ENCODE measurements at regions not wholly inside any gene's neighbourhood (a gene's known extent, or its start where the extent isn't known, plus 50 kb on each side); places are given as distances from the start of the nearest gene placed in this dataset.
"Not testable (repeated sequence)": the region's sequence is repeated elsewhere in the genome, so short reads cannot be mapped to it uniquely, and the experiment has no call there.

DNA sequence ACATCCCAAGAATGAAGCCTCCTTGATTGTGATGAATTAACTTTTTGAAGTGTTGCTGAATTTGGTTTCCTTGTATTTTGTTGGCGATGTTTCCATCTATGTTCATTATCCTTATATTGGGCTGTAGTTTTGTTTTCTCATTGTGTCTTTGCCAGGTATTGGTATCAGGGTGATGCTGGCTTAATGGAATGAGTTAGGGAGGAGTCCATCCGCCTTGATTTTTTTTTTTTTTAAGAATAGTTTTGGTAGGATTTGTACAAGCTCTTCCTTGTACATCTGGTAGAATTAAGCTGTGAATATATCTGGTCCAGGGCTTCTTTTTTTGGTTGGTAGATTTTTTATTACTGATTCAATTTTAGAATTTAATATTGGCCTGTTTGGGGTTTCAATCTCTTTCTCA is 166.1 kb upstream of the WDFY3 start:
- no peaks in the 10 kb centered on the region for H3K27me3 Mint-ChIP-seq (ENCODE audit: low read depth)
- TF ChIP-seq, protein P1, sequence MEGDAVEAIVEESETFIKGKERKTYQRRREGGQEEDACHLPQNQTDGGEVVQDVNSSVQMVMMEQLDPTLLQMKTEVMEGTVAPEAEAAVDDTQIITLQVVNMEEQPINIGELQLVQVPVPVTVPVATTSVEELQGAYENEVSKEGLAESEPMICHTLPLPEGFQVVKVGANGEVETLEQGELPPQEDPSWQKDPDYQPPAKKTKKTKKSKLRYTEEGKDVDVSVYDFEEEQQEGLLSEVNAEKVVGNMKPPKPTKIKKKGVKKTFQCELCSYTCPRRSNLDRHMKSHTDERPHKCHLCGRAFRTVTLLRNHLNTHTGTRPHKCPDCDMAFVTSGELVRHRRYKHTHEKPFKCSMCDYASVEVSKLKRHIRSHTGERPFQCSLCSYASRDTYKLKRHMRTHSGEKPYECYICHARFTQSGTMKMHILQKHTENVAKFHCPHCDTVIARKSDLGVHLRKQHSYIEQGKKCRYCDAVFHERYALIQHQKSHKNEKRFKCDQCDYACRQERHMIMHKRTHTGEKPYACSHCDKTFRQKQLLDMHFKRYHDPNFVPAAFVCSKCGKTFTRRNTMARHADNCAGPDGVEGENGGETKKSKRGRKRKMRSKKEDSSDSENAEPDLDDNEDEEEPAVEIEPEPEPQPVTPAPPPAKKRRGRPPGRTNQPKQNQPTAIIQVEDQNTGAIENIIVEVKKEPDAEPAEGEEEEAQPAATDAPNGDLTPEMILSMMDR (IDR thresholded peaks at IDR 0.05; ENCODE audit: unreplicated experiment), result no peak
- peaks cover 2% of the 10 kb centered on the region for H3K4me1 Mint-ChIP-seq
- H3K9me3 Mint-ChIP-seq, result peaks cover 3% of the 10 kb centered on the region
- DNase-seq (ENCODE audit: low spot score in 2 of 2, unreplicated experiment in 2 of 2), result no peak
- no peak overlapping the region for H3K4me3 Mint-ChIP-seq
- H3K27ac Mint-ChIP-seq, result no peak overlapping the region
- H3K36me3 Mint-ChIP-seq, result no peaks in the 10 kb centered on the region

DNA sequence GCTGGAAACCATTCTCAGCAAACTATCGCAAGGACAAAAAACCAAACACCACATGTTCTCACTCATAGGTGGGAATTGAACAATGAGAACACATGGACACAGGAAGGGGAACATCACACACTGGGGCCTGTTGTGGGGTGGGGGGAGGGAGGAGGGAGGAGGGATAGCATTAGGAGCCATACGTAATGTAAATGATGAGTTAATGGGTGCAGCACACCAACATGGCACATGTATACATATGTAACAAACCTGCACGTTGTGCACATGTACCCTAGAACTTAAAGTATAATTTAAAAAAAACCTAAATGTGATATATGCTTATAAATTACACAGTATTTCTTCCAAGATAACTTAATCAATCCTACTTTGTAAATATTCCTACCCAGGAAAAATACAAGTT is 173.3 kb upstream of the WDFY3 start:
- DNase-seq (ENCODE audit: low spot score in 2 of 2, unreplicated experiment in 2 of 2); H3K27ac Mint-ChIP-seq; H3K4me1 Mint-ChIP-seq; H3K36me3 Mint-ChIP-seq; H3K4me3 Mint-ChIP-seq; H3K9me3 Mint-ChIP-seq: not testable (repeated sequence)
- peaks cover 15% of the 10 kb centered on the region for H3K27me3 Mint-ChIP-seq (ENCODE audit: low read depth)

DNA sequence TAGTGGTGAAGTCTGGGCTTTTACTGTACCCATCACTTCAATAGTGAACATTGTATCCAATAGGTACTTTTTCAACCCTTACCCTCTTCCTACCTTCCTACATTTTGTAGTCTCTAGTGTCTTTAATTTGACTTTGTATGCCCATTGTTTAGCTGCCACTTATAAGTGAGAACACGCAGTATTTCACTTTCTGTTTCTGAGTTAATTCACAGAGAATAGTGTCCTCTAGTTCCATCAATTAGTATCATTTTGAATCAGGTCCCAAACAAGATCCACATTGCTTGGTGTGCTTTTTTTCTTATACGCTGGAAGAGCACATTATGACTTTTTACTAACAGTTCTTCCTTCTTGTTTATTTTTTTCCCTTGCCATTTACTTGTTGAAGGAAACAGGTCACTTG is 176.0 kb upstream of the WDFY3 start:
- Mint-ChIP-seq H3K27me3 (ENCODE audit: low read depth) (peaks cover 25% of the 10 kb centered on the region), H3K4me3 (no peak overlapping the region), H3K27ac (no peak overlapping the region), H3K9me3 (peaks cover 5% of the 10 kb centered on the region), H3K36me3 (no peaks in the 10 kb centered on the region), H3K4me1 (no peaks in the 10 kb centered on the region)
- TF ChIP-seq, protein P1 (IDR thresholded peaks at IDR 0.05; ENCODE audit: unreplicated experiment), result no peak
- no peak for DNase-seq (ENCODE audit: low spot score in 2 of 2, unreplicated experiment in 2 of 2)

DNA sequence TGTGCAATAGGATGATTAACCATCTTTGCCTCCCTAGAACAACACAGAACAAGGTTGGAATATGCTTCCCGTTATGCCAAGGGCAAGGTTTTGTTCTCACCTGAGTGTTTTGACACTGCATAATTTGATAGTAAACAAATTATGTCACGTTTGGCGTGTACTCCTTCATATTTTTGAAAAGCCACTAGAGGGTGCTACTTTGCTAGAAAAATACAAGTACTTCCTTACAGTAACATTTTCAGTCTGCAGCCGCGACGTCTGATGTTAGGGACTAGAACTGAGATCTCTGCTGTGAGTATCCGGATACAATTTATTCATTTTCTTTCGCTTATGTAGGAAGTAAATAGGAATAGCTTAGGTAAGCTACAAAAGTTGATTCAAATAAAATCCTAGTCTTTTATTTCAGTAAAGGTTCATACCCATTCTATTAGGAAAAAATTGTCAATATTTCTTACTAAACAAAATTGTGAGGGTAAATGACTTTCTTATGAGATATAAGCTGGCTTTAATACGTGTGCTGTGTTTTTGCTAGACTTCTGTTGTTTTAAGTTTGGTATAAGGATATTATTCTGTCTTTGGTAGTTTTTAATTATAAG is 181.1 kb upstream of the WDFY3 start:
- no peak for DNase-seq (ENCODE audit: low spot score in 2 of 2, unreplicated experiment in 2 of 2)
- TF ChIP-seq, protein P1 (IDR thresholded peaks at IDR 0.05; ENCODE audit: unreplicated experiment), result peak; percentile 65
- Mint-ChIP-seq H3K27ac (no peak overlapping the region), H3K4me1 (no peaks in the 10 kb centered on the region), H3K36me3 (no peaks in the 10 kb centered on the region), H3K27me3 (ENCODE audit: low read depth) (peaks cover 22% of the 10 kb centered on the region), H3K9me3 (no peaks in the 10 kb centered on the region), H3K4me3 (no peak overlapping the region)

DNA sequence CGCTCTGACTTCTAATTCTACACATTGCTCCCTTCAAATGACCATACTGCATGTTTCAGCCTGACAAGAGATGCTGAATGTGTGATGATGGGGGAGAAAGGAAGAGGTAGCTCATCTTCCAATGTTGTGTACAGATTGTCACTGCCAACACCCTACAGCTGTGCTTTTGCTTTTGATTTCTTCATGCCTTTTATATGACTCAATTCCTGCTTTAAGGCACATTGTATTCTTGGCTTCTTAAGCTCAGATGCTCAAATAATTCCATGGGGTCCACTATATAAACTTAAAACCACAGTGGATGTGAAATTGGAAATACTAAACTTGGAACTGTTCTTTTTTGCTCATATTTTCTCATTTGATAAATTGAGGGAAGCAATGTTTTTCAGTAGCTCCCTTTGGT is 183.2 kb upstream of the WDFY3 start:
- TF ChIP-seq, protein P1 (IDR thresholded peaks at IDR 0.05; ENCODE audit: unreplicated experiment), result no peak
- Mint-ChIP-seq H3K9me3 (no peaks in the 10 kb centered on the region), H3K4me1 (peaks cover 2% of the 10 kb centered on the region), H3K36me3 (no peaks in the 10 kb centered on the region), H3K4me3 (no peak overlapping the region), H3K27ac (no peak overlapping the region), H3K27me3 (ENCODE audit: low read depth) (peaks cover 23% of the 10 kb centered on the region)
- no peak for DNase-seq (ENCODE audit: low spot score in 2 of 2, unreplicated experiment in 2 of 2)

DNA sequence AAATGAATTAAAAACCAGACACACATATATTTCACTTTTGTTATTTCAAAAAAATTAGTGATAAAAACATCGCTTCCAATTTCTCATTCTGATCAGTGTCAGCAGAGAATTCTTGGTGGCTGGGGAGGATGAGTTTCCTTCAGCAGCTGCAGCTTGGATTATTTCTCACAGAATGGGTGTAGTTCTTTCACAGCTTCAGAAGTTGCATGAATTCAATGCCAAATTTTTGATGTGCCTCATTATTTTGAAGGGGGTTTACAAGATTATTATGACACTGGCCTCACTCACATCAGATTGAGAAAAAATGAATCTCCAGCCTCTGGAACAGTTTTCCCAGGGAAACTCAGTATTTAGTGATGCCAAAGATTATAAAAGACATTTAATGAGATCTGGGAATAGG is 184.9 kb upstream of the WDFY3 start:
- TF ChIP-seq, protein P1 (IDR thresholded peaks at IDR 0.05; ENCODE audit: unreplicated experiment), result no peak
- no peak overlapping the region for H3K27ac Mint-ChIP-seq
- H3K27me3 Mint-ChIP-seq (ENCODE audit: low read depth), result peaks cover 13% of the 10 kb centered on the region
- H3K4me3 Mint-ChIP-seq, result no peak overlapping the region
- no peak for DNase-seq (ENCODE audit: low spot score in 2 of 2, unreplicated experiment in 2 of 2)
- no peaks in the 10 kb centered on the region for H3K36me3 Mint-ChIP-seq
- H3K9me3 Mint-ChIP-seq, result no peaks in the 10 kb centered on the region
- H3K4me1 Mint-ChIP-seq, result peaks cover 2% of the 10 kb centered on the region
